ENCODE measurements at regions not wholly inside any gene's neighbourhood (a gene's known extent, or its start where the extent isn't known, plus 50 kb on each side); places are given as distances from the start of the nearest gene placed in this dataset.
A peak's percentile ranks its signal among the peaks of the same experiment; 100 is the strongest.

DNA sequence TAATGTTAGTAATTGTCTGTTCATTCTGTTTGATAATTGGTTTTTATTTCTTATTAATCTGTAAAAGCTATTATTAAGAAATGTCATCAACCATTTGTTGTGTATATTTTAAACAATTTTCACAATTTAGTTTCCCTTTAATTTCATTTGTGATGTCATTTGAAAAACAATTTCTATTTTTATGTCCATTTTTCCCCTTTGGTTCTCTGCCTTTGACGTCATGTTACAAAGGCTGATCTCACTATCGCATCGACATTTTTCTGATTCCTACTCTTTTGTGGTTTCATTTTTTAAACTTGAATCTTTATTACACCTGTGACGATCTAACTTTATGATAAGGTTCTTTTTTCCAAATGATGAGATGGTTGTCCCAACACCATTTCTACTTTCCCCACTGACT is 191.0 kb upstream of the ZNF507 start:
- intact Hi-C loops (cut with DNase I) = no loop called here
- TF ChIP-seq, protein P1, sequence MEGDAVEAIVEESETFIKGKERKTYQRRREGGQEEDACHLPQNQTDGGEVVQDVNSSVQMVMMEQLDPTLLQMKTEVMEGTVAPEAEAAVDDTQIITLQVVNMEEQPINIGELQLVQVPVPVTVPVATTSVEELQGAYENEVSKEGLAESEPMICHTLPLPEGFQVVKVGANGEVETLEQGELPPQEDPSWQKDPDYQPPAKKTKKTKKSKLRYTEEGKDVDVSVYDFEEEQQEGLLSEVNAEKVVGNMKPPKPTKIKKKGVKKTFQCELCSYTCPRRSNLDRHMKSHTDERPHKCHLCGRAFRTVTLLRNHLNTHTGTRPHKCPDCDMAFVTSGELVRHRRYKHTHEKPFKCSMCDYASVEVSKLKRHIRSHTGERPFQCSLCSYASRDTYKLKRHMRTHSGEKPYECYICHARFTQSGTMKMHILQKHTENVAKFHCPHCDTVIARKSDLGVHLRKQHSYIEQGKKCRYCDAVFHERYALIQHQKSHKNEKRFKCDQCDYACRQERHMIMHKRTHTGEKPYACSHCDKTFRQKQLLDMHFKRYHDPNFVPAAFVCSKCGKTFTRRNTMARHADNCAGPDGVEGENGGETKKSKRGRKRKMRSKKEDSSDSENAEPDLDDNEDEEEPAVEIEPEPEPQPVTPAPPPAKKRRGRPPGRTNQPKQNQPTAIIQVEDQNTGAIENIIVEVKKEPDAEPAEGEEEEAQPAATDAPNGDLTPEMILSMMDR (IDR thresholded peaks at IDR 0.05) = no peak
- TF ChIP-seq POLR2AphosphoS5 (IDR thresholded peaks at IDR 0.05; ENCODE audit: insufficient read depth in 1 of 2, low read depth in 1 of 2) (no peak), POLR2A (IDR thresholded peaks at IDR 0.05) (no peak)
- no peaks in the 10 kb centered on the region for H3K27me3 ChIP-seq
- no peaks in the 10 kb centered on the region for H3K36me3 ChIP-seq
- no peak overlapping the region for H3K27ac ChIP-seq
- no peak for DNase-seq (ENCODE audit: extremely low spot score in 2 of 2)
- no peaks in the 10 kb centered on the region for H3K9me3 ChIP-seq
- no peak overlapping the region for H3K4me3 ChIP-seq
- H3K4me1 ChIP-seq = no peaks in the 10 kb centered on the region

DNA sequence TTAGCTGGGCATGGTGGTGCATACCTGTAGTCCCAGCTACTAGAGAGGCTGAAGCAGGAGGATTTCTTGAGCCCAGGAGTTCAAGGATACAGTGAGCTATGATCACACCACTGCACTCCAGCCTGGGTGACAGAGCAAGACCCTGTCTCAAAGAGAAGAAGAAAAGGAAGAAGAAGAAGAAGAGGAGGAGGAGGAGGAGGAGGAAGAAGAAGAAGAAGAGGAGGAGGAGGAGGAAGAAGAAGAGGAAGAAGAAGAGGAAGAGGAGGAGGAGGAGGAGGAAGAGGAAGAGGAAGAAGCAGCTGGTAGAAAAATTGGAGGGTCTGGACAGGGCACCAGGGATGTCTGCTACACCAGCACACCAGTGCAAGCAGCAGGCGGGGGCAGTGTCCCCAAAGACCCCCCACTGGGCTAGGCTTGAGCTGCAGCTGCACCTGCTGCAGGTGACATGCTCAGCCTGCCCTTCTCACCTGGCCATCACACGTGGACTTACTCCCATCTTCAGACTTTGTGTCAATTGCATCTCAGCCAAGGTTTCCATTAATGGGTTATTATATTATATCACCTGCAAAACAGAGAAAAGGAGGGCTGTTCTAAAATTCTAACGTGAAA is 180.9 kb upstream of the ZNF507 start:
- Histone ChIP-seq H3K36me3 (no peaks in the 10 kb centered on the region), H3K9me3 (no peaks in the 10 kb centered on the region), H3K27ac (no peak overlapping the region), H3K27me3 (no peaks in the 10 kb centered on the region), H3K4me1 (no peaks in the 10 kb centered on the region), H3K4me3 (no peak overlapping the region)
- no peak for TF ChIP-seq POLR2A (IDR thresholded peaks at IDR 0.05)
- TF ChIP-seq, protein P1 (IDR thresholded peaks at IDR 0.05) = no peak
- TF ChIP-seq POLR2AphosphoS5 (IDR thresholded peaks at IDR 0.05; ENCODE audit: insufficient read depth in 1 of 2, low read depth in 1 of 2) = no peak
- intact Hi-C loops (cut with DNase I) = no loop called here
- peak in 1 of 2 donors; percentile 34 for DNase-seq (ENCODE audit: extremely low spot score in 2 of 2)

GRCh38 chr19:32165141-32165540 is 180.3 kb upstream of the ZNF507 start:
- Histone ChIP-seq H3K27me3 (no peaks in the 10 kb centered on the region), H3K4me1 (no peaks in the 10 kb centered on the region), H3K9me3 (no peaks in the 10 kb centered on the region), H3K27ac (no peak overlapping the region), H3K4me3 (no peak overlapping the region), H3K36me3 (no peaks in the 10 kb centered on the region)
- DNase-seq (ENCODE audit: extremely low spot score in 2 of 2) = peak in 1 of 2 donors; percentile 43
- intact Hi-C loops (cut with DNase I) = no loop called here
- TF ChIP-seq, protein P1 (IDR thresholded peaks at IDR 0.05) = no peak
- no peak for TF ChIP-seq POLR2AphosphoS5 (IDR thresholded peaks at IDR 0.05; ENCODE audit: insufficient read depth in 1 of 2, low read depth in 1 of 2)
- TF ChIP-seq POLR2A (IDR thresholded peaks at IDR 0.05) = no peak

DNA sequence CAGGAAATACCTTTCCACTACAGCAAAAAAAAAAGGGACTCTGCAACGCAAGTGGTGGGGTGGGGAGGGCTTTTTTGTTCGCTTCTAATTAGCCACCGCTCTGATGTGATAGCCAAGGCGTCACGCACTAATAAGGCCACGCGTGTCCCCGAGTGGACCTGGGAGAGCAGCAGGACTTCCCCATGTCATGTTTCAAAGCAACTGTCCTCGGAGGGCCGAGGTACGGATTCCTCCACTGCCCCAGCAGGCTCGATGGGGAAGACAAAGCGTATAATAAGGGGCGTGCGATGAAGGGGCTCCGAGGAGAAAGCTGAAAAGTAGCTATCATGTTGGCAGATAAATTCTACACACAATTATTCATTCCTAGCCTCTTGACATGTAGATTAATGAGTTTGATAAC is 179.7 kb upstream of the ZNF507 start:
- H3K9me3 ChIP-seq = no peaks in the 10 kb centered on the region
- no peaks in the 10 kb centered on the region for H3K27me3 ChIP-seq
- H3K36me3 ChIP-seq = no peaks in the 10 kb centered on the region
- no peaks in the 10 kb centered on the region for H3K4me1 ChIP-seq
- DNase-seq (ENCODE audit: extremely low spot score in 2 of 2) = peak; percentile 49 to 58
- no peak overlapping the region for H3K4me3 ChIP-seq
- intact Hi-C loops (cut with DNase I) = no loop called here
- no peak overlapping the region for H3K27ac ChIP-seq
- no peak for TF ChIP-seq POLR2A (IDR thresholded peaks at IDR 0.05)
- TF ChIP-seq, protein P1 (IDR thresholded peaks at IDR 0.05) = no peak
- TF ChIP-seq POLR2AphosphoS5 (IDR thresholded peaks at IDR 0.05; ENCODE audit: insufficient read depth in 1 of 2, low read depth in 1 of 2) = no peak

DNA sequence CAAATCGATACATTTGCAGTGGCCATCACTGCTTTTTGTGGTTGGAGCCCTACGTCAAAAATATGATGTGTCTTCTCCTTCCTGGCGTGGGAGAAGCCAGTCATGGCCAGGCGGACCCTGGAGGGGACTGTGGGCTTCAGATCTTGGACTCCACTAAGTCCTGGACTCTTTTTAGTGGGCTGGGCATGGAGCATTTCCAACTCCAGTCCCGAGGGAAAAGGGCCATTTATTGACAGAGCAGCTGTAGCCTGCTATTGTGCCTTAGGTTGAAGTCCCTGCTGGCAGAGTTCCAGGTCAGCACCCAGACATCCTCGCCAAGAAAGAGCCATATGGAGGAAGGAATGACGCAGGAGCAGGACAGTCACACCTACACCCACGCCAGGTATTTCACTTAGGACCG is 179.2 kb upstream of the ZNF507 start:
- no peaks in the 10 kb centered on the region for H3K4me1 ChIP-seq
- no peaks in the 10 kb centered on the region for H3K36me3 ChIP-seq
- no peaks in the 10 kb centered on the region for H3K27me3 ChIP-seq
- TF ChIP-seq, protein P1 (IDR thresholded peaks at IDR 0.05) = no peak
- no peak for TF ChIP-seq POLR2AphosphoS5 (IDR thresholded peaks at IDR 0.05; ENCODE audit: insufficient read depth in 1 of 2, low read depth in 1 of 2)
- no peak for TF ChIP-seq POLR2A (IDR thresholded peaks at IDR 0.05)
- DNase-seq (ENCODE audit: extremely low spot score in 2 of 2) = peak in 1 of 2 donors; percentile 67
- intact Hi-C loops (cut with DNase I) = no loop called here
- no peak overlapping the region for H3K4me3 ChIP-seq
- H3K9me3 ChIP-seq = no peaks in the 10 kb centered on the region
- H3K27ac ChIP-seq = no peak overlapping the region
